ENCODE measurements at regions not wholly inside any gene's neighbourhood (a gene's known extent, or its start where the extent isn't known, plus 50 kb on each side); places are given as distances from the start of the nearest gene placed in this dataset.
"Not testable (repeated sequence)": the region's sequence is repeated elsewhere in the genome, so short reads cannot be mapped to it uniquely, and the experiment has no call there.

GRCh38 chr14:61602003-61602732, 93.1 kb upstream of the HIF1A start:
- DNase-seq, result no peak

- DNase-seq, result no peak
Measured at GRCh38 chr14:61602733-61603077, 92.6 kb upstream of the HIF1A start.

DNA sequence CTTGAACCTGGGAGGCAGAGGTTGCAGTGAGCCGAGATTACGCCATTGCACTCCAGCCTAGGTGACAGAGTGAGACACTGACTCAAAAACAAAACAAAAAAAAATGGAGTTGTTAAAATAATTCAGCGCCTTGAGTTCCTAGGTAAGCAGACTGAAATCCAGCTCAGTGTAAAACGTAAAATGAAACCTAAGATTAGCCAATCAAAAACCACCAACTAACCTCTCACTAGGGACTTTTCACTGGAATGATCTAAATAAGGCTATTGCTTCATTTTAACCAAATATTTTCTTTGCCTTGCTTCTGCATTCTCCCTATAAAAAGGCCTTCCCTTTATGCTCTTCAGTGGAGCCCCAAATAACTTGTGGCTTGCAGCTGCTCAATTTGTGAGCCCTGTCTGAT, 91.6 kb upstream of the HIF1A start:
- DNase-seq, result no peak

GRCh38 chr14:61607570-61608244, 87.6 kb upstream of the HIF1A start:
- DNase-seq, result no peak

GRCh38 chr14:61608245-61609165, 86.8 kb upstream of the HIF1A start:
- DNase-seq, result no peak

GRCh38 chr14:61609191-61609843, 86.0 kb upstream of the HIF1A start:
- DNase-seq, result no peak

- no peak for DNase-seq
Measured at GRCh38 chr14:61609884-61610283, 85.4 kb upstream of the HIF1A start.

DNA sequence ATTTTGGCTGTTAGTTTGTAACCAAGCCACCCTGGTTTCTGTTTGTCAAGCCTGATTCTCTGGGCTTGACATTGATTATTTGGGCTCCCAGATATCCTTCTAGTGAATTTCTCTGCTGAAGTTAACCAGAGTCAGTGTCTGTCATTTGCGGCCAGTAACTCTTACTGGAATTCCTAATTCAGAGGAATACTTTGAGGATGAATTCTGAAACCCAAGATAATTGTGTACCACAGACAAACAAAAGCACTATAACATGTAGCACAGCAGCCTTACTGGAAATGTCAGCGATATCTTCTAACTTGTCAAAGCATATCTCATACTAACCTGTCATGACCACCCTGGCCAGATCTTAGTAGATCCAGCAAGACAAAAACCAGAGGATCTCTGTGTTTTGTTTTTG, 84.4 kb upstream of the HIF1A start:
- no peak for DNase-seq

GRCh38 chr14:61611880-61612630, 83.3 kb upstream of the HIF1A start:
- no peak for DNase-seq

DNA sequence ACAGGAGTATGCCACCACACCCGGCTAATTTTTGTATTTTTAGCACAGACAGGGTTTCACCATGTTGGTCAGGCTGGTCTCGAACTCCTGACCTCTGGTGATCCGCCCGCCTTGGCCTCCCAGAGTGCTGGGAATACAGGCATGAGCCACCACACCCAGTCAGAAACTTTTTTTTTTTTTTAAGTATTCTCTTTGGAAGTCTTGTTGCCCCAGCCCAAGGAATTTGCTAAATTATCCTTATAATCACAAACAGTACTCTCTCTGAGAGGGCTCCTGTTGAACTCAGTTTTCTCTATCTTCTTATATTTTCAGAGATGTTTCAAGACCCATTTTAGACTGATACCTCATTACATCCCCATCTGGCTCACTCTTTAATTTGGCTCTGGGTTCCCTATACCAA, 82.3 kb upstream of the HIF1A start:
- DNase-seq, result not testable (repeated sequence)

DNA sequence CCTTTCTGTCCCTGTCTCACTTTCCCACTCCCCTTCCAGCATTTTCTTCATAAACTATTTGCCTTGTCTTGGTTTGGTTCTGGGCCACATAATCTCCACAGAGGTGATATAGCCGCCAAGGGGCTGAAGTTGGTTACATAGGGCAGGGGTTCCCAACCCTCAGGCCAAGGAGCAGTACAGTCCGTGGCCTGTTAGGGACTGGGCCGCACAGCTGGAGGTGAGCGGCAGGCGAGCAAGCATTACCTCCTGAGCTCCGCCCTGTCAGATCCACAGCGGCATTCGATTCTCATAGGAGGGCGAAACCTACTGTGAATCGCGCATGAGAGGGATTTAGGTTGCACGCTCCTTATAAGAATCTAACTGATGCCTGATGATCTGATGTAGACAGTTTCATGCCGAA, 80.6 kb upstream of the HIF1A start:
- no peak for DNase-seq

- DNase-seq, result no peak
Measured at GRCh38 chr14:61615743-61616523, 79.4 kb upstream of the HIF1A start.

DNA sequence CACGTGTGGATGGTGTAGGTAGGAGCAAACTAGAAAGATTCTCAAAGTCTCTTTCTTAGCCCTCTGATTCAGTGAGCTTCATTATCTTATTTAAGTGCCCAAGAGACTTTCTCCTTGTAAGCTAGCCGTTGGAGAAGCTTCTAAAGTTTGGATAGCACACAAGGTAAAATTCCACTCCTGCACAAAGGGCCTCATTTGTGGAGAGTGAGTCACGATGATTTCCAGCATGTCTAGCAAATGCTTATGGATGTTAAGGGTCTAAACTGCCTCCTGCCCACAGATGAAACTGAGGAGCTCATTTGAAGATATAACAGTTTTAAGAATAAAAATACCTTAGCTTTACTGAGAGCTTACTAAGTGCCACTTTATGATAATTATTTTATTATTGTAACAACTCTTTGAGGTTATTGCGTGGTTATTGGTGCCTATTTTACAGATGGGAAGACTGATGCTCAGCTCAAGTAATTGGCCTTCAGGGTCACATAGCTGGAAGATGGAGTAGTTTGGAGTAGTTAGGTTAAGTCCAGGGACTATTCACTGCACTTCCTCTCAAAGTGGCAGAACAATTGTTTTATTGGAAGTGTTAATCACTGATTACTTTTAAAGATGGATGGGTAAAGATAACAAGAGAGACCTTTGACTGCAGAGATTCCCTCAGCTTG, 78.7 kb upstream of the HIF1A start:
- DNase-seq, result no peak

DNA sequence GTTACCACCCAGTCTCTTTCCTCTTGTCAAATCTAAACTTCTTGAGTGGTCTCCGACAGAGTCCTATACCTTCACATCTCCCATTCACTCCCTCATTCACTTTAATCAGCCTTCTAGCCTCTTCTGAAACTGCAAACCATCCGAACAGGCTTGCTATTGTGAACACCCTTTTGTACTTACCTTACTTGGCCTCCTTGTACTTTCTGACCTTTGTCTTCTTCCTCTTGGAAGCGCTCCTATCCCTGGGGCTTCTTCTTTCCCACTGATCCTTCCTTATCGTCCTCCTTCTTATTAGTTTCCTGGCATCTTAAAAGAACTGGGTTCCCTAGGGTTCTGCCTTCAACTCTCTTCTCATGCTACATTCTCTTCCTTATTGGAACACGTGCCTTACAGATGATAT, 76.9 kb upstream of the HIF1A start:
- no peak for DNase-seq

GRCh38 chr14:61619494-61619893, 75.8 kb upstream of the HIF1A start:
- no peak for DNase-seq

DNA sequence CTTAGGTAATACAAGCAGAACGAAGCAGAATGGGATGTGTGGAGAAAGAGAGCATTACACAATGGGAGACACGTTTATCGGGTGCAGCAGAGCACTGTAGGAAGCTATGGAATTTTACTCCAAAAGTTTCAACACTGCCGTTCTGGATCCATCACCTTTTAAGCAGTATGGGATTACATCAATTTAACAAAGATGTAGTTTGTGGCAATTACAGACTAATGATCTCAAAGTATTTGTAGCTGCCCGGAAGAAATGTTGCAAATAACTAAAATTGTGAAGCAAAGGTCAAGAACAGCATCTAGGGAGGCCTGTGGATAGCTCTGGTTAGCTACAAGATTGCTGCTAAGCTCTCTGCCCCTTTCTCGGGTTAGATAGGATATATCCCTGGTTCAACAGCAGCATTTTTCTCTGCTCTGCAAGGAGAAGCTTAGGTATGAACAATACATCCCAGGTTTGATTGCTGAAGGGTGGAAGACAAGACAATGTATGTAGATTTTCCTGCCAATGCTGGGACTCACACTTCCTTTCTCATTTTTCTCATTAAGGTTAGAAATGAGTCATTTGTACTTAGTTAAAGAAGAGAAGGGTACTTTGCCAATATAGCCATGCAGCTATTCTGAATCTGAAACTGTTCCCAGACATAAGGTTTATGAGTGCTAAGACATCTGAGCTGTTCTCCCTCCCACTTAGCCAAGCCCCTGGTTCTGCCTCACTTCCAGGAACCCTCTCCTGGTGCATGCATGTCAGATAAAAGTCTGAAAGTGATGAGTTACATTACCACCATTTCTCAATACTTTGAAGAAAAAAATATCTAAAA, 75.0 kb upstream of the HIF1A start:
- no peak for DNase-seq

DNA sequence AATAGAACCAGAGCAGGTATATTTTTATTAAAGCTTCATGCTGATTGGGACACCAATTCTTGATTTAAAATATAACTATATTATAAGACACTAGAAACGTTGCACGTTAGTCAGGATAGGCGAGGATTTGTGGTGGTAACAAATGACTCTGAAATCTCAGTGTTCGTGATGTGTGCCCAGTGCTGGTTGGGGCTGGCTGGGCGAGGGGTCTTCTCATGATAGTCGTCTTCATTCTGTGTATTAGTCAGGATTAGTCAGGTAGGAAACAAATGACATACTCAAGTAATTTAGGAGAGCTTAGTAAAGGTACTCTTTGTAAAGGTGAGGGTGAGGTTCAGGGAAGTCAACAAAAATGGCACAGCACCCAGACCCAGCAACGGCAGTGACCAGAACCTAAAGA, 73.9 kb upstream of the HIF1A start:
- no peak for DNase-seq

DNA sequence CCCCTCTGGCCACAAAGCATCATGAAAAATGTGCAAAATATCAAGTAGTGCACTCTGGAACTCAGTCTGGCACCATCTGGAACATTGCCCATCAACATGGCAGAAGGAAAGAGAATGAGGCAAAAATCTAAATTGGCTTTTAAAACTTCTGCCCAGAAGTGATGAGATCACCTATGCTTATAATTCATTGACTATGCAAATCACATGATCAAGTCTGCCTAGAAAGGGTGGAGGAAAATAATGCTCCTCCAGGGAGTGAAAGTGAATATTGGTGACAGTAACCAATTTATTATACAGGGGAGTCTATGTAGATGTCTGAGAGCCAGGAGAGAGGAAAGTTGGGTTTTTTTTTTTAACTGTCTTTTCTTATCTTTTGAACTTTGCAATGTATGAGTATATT, 73.3 kb upstream of the HIF1A start:
- DNase-seq, result no peak

DNA sequence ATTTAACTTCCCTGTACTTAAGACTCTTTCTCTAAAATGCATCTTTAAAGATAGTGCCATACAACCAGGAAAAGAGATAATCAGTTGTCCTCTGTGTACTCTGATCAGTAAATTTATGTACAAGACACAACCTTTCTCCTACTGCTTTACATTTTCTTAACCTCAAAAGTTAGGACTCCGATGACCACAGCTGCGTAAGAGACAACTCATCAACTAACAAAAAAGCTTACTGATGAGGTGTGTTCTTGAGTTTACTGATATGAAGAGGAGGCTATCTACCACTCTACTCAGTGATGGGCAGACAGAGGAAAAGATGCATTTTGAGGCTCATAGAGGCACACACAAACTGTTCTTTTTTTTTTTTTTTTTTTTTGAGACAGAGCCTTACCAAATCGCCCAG, 71.4 kb upstream of the HIF1A start:
- DNase-seq, result no peak

DNA sequence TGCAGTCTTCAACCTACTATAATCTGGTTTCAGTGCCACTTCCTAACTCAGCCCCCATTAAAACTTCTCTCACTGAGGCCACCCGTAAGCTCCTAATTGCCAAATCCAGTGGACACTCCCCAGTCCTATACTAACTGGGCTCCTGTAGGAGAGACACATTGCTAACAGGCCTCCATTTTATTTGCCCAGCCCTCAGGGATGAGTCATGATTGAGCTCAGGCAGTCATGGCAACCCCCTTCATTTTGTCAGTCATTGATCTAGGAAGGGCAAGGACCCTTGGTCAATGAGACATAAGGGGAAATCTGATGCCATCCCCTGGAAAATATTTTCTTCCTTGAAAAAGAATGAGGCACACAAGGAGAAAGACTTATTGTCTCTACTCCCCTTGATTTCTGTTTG, 70.1 kb upstream of the HIF1A start:
- DNase-seq, result no peak

All from CD4-positive, alpha-beta T cell treated with Interleukin-21 for 1 hour (primary cell).